ENCODE measurements at regions not wholly inside any gene's neighbourhood (a gene's known extent, or its start where the extent isn't known, plus 50 kb on each side); places are given as distances from the start of the nearest gene placed in this dataset.

GRCh38 chr7:21346297-21346696, 81.6 kb upstream of the SP4 start:
- TF ChIP-seq CTCF (IDR thresholded peaks at IDR 0.05; ENCODE audit: insufficient read depth, missing control alignments), result no peak
- DNase-seq (ENCODE audit: insufficient read length, low spot score) (no peak), FAIRE-seq (no peak)

GRCh38 chr7:21352540-21353387, 75.1 kb upstream of the SP4 start:
- TF ChIP-seq CTCF (IDR thresholded peaks at IDR 0.05; ENCODE audit: insufficient read depth, missing control alignments), result no peak
- DNase-seq (ENCODE audit: insufficient read length, low spot score) (no peak), FAIRE-seq (no peak)

GRCh38 chr7:21353388-21353780, 74.5 kb upstream of the SP4 start:
- FAIRE-seq (no peak), DNase-seq (ENCODE audit: insufficient read length, low spot score) (no peak)
- no peak for TF ChIP-seq CTCF (IDR thresholded peaks at IDR 0.05; ENCODE audit: insufficient read depth, missing control alignments)

- TF ChIP-seq CTCF (IDR thresholded peaks at IDR 0.05; ENCODE audit: insufficient read depth, missing control alignments), result no peak
- DNase-seq (ENCODE audit: insufficient read length, low spot score) (no peak), FAIRE-seq (no peak)
Measured at GRCh38 chr7:21354284-21354683, 73.6 kb upstream of the SP4 start.

- FAIRE-seq, result no peak
- no peak for DNase-seq (ENCODE audit: insufficient read length, low spot score)
- no peak for TF ChIP-seq CTCF (IDR thresholded peaks at IDR 0.05; ENCODE audit: insufficient read depth, missing control alignments)
Measured at GRCh38 chr7:21355406-21355874, 72.4 kb upstream of the SP4 start.

- FAIRE-seq, result no peak
- TF ChIP-seq CTCF (IDR thresholded peaks at IDR 0.05; ENCODE audit: insufficient read depth, missing control alignments), result no peak
- DNase-seq (ENCODE audit: insufficient read length, low spot score), result no peak
Measured at GRCh38 chr7:21356616-21357015, 71.3 kb upstream of the SP4 start.
